ENCODE measurements at regions not wholly inside any gene's neighbourhood (a gene's known extent, or its start where the extent isn't known, plus 50 kb on each side); places are given as distances from the start of the nearest gene placed in this dataset.
"Not testable (repeated sequence)": the region's sequence is repeated elsewhere in the genome, so short reads cannot be mapped to it uniquely, and the experiment has no call there.

DNA sequence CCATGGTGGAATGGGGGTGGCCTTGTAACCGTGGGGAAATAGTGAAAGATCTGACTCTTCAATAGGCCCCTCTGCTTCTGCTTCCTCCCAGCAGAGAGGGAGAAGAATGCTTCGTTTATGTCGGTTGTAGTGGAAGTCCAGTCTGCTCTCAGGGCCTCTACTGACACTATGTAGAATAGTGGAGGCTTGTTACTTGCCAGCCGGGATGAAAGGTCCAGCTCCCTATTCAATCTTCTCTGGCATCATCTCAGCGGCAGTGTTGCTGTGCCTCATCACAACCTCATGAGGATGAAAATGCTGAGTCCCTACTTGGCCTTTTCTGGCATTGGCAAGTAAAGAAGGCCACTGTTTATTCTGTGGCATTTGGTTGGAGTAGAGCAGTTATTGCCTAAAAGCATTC, 820.9 kb upstream of the TENM4 start (continued):
- TF ChIP-seq, protein P1, sequence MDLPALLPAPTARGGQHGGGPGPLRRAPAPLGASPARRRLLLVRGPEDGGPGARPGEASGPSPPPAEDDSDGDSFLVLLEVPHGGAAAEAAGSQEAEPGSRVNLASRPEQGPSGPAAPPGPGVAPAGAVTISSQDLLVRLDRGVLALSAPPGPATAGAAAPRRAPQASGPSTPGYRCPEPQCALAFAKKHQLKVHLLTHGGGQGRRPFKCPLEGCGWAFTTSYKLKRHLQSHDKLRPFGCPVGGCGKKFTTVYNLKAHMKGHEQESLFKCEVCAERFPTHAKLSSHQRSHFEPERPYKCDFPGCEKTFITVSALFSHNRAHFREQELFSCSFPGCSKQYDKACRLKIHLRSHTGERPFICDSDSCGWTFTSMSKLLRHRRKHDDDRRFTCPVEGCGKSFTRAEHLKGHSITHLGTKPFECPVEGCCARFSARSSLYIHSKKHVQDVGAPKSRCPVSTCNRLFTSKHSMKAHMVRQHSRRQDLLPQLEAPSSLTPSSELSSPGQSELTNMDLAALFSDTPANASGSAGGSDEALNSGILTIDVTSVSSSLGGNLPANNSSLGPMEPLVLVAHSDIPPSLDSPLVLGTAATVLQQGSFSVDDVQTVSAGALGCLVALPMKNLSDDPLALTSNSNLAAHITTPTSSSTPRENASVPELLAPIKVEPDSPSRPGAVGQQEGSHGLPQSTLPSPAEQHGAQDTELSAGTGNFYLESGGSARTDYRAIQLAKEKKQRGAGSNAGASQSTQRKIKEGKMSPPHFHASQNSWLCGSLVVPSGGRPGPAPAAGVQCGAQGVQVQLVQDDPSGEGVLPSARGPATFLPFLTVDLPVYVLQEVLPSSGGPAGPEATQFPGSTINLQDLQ (CRISPR knock-in tag; IDR thresholded peaks at IDR 0.05), result no peak
- TF ChIP-seq RFX5 (IDR thresholded peaks at IDR 0.05; ENCODE audit: low read depth, low read length) (no peak), NFYB (CRISPR knock-in tag; IDR thresholded peaks at IDR 0.05) (no peak)

DNA sequence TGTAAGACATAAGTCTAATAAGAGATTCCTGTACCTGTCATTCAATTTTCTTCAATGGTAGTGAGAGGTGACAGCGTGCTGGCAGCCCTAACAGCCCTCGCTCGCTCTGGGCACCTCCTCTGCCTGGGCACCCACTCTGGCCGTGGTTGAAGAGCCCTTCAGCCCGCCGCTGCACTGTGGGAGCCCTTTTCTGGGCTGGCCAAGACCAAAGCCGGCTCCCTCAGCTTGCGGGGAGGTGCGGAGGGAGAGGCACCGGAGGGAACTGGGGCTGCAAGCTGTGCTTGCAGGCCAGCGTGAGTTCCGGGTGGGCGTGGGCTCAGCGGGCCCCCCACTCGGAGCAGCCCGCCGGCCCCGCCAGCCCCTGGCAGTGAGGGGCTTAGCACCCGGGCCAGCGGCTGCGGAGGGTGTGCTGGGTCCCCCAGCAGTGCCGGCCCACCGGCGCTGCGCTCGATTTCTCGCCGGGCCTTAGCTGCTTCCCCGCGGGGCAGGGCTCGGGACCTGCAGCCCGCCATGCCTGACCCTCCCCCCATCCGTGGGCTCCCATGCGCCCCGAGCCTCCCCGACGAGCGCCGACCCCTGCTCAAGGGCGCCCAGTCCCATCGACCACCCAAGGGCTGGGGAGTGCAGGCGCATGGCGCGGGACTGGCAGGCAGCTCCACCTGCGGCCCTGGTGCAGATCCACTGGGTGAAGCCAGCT, 816.6 kb upstream of the TENM4 start:
- in situ Hi-C loops (cut with HindIII; ENCODE audit: extremely low pct_ligation_motif_present, low pct_unique_long_range_greater_than_20kb); H2AFZ ChIP-seq (ENCODE audit: low read length); H3K9ac ChIP-seq (ENCODE audit: insufficient read depth, low read depth, low read length); intact Hi-C loops (cut with micrococcal nuclease; ENCODE audit: unreplicated experiment); H3K4me3 ChIP-seq (replicated peaks in 1 of 3; ENCODE audit: insufficient read depth in 1 of 3, low read depth in 2 of 3, low read length in 3 of 3); H4K20me1 ChIP-seq (ENCODE audit: insufficient read depth, low read length); H3K9me3 ChIP-seq (ENCODE audit: low read length); ATAC-seq; H3K27ac ChIP-seq (ENCODE audit: extremely low read length, insufficient read depth, low read length); FAIRE-seq; DNase-seq (ENCODE audit: low spot score); H3K4me2 ChIP-seq (ENCODE audit: low read depth, low read length); BruUV-seq (replicated peaks); H3K4me1 ChIP-seq (ENCODE audit: insufficient read depth, low read length); H3K27me3 ChIP-seq (ENCODE audit: control insufficient read depth in 1 of 2, insufficient read depth in 2 of 2, low read length in 2 of 2); H3K36me3 ChIP-seq (replicated peaks in 1 of 2; ENCODE audit: control insufficient read depth in 1 of 2, insufficient read depth in 2 of 2, low read length in 2 of 2); CTCF ChIA-PET (ENCODE audit: low intra/inter-chr PET ratio, low total read pairs); H3K79me2 ChIP-seq (ENCODE audit: insufficient read depth, low read length); POLR2A ChIA-PET: not testable (repeated sequence)
- 31% methylated on average over 12 of the region's 45 CpGs for WGBS (ENCODE audit: low lambda C conversion rate)

DNA sequence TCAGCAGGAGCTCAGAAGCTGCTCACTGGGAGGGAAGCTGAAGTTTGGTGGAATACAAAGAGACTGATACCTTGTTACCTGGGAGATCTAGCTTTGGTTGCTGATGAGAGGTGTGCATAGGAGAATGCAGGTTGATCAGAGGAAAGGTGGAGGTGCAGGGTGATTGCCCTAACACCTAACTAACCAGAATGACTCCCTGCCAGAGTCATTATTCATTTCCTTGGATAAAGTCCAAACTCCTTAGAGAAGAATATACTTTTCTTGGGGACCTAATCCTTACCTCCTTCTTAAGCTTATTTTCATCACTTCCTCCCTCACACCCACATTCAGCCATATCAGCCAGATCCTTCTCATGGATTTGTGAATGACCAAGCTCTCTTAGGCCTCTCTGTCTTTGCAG, 814.2 kb upstream of the TENM4 start:
- no peak for DNase-seq (ENCODE audit: low spot score)
- Histone ChIP-seq H3K36me3 (replicated peaks in 1 of 2; ENCODE audit: control insufficient read depth in 1 of 2, insufficient read depth in 2 of 2, low read length in 2 of 2) (no peaks in the 10 kb centered on the region), H3K9ac (ENCODE audit: insufficient read depth, low read depth, low read length) (no peak overlapping the region), H3K4me2 (ENCODE audit: low read depth, low read length) (no peak overlapping the region), H3K27me3 (ENCODE audit: control insufficient read depth in 1 of 2, insufficient read depth in 2 of 2, low read length in 2 of 2) (no peaks in the 10 kb centered on the region), H3K9me3 (ENCODE audit: low read length) (no peaks in the 10 kb centered on the region; the same call in 1 of the 2 replicates), H3K4me3 (replicated peaks in 1 of 3; ENCODE audit: insufficient read depth in 1 of 3, low read depth in 2 of 3, low read length in 3 of 3) (no peak overlapping the region), H3K27ac (ENCODE audit: extremely low read length, insufficient read depth, low read length) (no peak overlapping the region), H3K4me1 (ENCODE audit: insufficient read depth, low read length) (no peaks in the 10 kb centered on the region), H4K20me1 (ENCODE audit: insufficient read depth, low read length) (no peaks in the 10 kb centered on the region), H3K79me2 (ENCODE audit: insufficient read depth, low read length) (no peaks in the 10 kb centered on the region), H2AFZ (ENCODE audit: low read length) (no peak overlapping the region)
- BruUV-seq (replicated peaks), result no TSS peak
- in situ Hi-C loops (cut with HindIII; ENCODE audit: extremely low pct_ligation_motif_present, low pct_unique_long_range_greater_than_20kb) (no loop called here), intact Hi-C loops (cut with micrococcal nuclease; ENCODE audit: unreplicated experiment) (no loop called here)
- FAIRE-seq, result no peak
- ChIA-PET CTCF (ENCODE audit: low intra/inter-chr PET ratio, low total read pairs) (no interaction called here), POLR2A (no interaction called here)
- no peak for ATAC-seq
- TF ChIP-seq NR2C2 (CRISPR knock-in tag; IDR thresholded peaks at IDR 0.05; ENCODE audit: borderline replicate concordance) (no peak), ZBTB38 (CRISPR knock-in tag; IDR thresholded peaks at IDR 0.05) (no peak), ZSCAN29 (CRISPR knock-in tag; conservative IDR thresholded peaks at IDR 0.05) (no peak), ZNF326 (CRISPR knock-in tag; IDR thresholded peaks at IDR 0.05; ENCODE audit: borderline replicate concordance) (no peak)
- TF ChIP-seq, protein P2, sequence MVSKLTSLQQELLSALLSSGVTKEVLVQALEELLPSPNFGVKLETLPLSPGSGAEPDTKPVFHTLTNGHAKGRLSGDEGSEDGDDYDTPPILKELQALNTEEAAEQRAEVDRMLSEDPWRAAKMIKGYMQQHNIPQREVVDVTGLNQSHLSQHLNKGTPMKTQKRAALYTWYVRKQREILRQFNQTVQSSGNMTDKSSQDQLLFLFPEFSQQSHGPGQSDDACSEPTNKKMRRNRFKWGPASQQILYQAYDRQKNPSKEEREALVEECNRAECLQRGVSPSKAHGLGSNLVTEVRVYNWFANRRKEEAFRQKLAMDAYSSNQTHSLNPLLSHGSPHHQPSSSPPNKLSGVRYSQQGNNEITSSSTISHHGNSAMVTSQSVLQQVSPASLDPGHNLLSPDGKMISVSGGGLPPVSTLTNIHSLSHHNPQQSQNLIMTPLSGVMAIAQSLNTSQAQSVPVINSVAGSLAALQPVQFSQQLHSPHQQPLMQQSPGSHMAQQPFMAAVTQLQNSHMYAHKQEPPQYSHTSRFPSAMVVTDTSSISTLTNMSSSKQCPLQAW (CRISPR knock-in tag; IDR thresholded peaks at IDR 0.05), result no peak
- TF ChIP-seq, protein P3, sequence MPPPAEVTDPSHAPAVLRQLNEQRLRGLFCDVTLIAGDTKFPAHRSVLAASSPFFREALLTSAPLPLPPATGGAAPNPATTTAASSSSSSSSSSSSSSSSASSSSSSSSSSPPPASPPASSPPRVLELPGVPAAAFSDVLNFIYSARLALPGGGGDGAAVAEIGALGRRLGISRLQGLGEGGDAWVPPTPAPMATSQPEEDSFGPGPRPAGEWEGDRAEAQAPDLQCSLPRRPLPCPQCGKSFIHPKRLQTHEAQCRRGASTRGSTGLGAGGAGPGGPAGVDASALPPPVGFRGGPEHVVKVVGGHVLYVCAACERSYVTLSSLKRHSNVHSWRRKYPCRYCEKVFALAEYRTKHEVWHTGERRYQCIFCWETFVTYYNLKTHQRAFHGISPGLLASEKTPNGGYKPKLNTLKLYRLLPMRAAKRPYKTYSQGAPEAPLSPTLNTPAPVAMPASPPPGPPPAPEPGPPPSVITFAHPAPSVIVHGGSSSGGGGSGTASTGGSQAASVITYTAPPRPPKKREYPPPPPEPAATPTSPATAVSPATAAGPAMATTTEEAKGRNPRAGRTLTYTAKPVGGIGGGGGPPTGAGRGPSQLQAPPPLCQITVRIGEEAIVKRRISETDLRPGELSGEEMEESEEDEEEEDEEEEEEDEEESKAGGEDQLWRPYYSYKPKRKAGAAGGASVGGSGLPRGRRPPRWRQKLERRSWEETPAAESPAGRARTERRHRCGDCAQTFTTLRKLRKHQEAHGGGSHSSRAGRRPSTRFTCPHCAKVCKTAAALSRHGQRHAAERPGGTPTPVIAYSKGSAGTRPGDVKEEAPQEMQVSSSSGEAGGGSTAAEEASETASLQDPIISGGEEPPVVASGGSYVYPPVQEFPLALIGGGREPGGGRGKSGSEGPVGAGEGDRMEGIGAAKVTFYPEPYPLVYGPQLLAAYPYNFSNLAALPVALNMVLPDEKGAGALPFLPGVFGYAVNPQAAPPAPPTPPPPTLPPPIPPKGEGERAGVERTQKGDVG (CRISPR knock-in tag; IDR thresholded peaks at IDR 0.05; ENCODE audit: borderline replicate concordance), result no peak
